Upper lobe of left lung (tissue), 6 donors: ENCODE measurements at regions not wholly inside any gene's neighbourhood (a gene's known extent, or its start where the extent isn't known, plus 50 kb on each side); places are given as distances from the start of the nearest gene placed in this dataset.

Source experiments
- ATAC-seq, 2 donors: fragments of 200-7000 bp; cut with Tn5 transposase; one replicate each; pipeline ENCODE4 v1.9.1; 2022; ENCODE audit warnings: mild to moderate bottlenecking in 2 of 2, moderate library complexity in 2 of 2; ENCODE audit not compliant: low FRiP score in 2 of 2
- DNase-seq, 2 donors: peaks; one replicate each; pipeline ENCODE4 v3.0.0-alpha.2; 2019 to 2020
- H3K27ac ChIP-seq, 4 donors: fragments of 200-600 bp; sonication (generic); one replicate each; pipeline ENCODE4 v1.5.1; 2016 to 2019
- H3K27me3 ChIP-seq, 4 donors: fragments of 200-600 bp; sonication (generic); one replicate each; pipeline ENCODE4 v1.5.1; 2017 to 2019
- H3K36me3 ChIP-seq, 4 donors: fragments of 200-600 bp; sonication (generic); one replicate each; pipeline ENCODE4 v1.5.1; 2016 to 2019
- H3K4me1 ChIP-seq, 4 donors: fragments of 200-600 bp; sonication (generic); one replicate each; pipeline ENCODE4 v1.5.1; 2018 to 2019
- H3K4me3 ChIP-seq, 4 donors: fragments of 200-600 bp; sonication (generic); one replicate each; pipeline ENCODE4 v1.5.1; 2017 to 2019; ENCODE audit warnings: mild to moderate bottlenecking in 2 of 4, moderate library complexity in 1 of 4
- H3K9me3 ChIP-seq, 4 donors: fragments of 200-600 bp; sonication (generic); one replicate each; pipeline ENCODE4 v1.5.1; 2018 to 2019
- EP300 ChIP-seq, 4 donors: sonication (generic); formaldehyde crosslinking; IDR thresholded peaks; one replicate each; pipeline ENCODE4 v1.5.1; 2017; ENCODE audit warnings: antibody characterized with exemption in 4 of 4, control low read depth in 2 of 4
- POLR2A ChIP-seq, 4 donors: fragments of 450-650 bp; IDR thresholded peaks; one replicate each; pipeline ENCODE4 v1.5.1; 2016 to 2017; ENCODE audit warnings: antibody characterized with exemption in 4 of 4, mild to moderate bottlenecking in 2 of 4
- POLR2AphosphoS5 ChIP-seq, 2 donors: sonication (generic); formaldehyde crosslinking; IDR thresholded peaks; one replicate each; pipeline ENCODE4 v1.5.1; 2017; ENCODE audit warnings: antibody characterized with exemption in 2 of 2
- WGBS, 2 donors: methylation state at CpG; one replicate each; pipeline ENCODE4 v1.1.5; 2017 to 2018; 5-methylcytosine and 5-hydroxymethylcytosine counted together
- TF ChIP-seq, protein P1 (sequence below), 6 experiments: fragments of 450-650 bp in 4 of 6; fragments of 200-600 bp in 2 of 6; sonication (generic) in 2 of 6; IDR thresholded peaks; one replicate each; pipeline ENCODE4 v1.5.1; 2016 to 2019; ENCODE audit warnings: antibody characterized with exemption in 6 of 6
- donor health status: DM: no; HTN: no; CAD: no; lungs with moderate emphysema.
- donor health status: DM: no; HTN: yes; CAD: no; lungs with severe emphysema.

DNA sequence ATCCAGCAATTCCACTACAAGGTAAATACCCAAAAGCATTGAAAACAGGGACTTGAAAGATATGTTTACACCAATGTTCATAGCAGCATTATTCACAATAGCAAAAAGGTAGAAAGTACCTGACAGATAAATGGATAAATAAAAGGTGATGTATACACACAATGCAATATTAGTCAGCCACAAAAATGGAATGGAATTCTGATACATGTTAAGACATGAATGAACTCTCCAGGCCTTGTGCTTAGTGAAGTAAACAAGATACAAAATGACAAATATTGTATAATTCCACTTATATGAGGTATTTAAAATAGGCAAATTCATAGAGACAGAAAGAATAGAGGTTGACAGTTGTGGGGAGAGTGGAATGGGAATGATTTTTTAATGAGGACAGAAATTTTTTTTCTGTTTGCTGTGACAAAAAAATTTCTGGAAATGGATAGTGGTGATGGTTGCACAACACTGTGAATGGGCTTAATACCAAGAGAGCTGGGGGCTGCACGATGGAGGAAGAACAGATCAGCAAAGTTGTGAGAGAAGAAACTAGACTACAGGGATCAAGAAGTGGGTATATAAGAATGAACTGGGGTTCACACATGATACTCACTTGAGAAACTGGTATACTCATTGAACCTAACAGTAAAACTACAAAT lies 137.2 kb downstream of the MZT1 start:
- no peak for ATAC-seq
- no peaks in the 10 kb centered on the region for H3K36me3 ChIP-seq
- no peak for DNase-seq
- H3K9me3 ChIP-seq, result no peaks in the 10 kb centered on the region
- H3K4me3 ChIP-seq, result no peak overlapping the region
- WGBS, 2 donors, result 74 to 82% methylated on average over 1 of the region's 1 CpG
- TF ChIP-seq EP300 (IDR thresholded peaks at IDR 0.05), result no peak
- TF ChIP-seq, protein P1, sequence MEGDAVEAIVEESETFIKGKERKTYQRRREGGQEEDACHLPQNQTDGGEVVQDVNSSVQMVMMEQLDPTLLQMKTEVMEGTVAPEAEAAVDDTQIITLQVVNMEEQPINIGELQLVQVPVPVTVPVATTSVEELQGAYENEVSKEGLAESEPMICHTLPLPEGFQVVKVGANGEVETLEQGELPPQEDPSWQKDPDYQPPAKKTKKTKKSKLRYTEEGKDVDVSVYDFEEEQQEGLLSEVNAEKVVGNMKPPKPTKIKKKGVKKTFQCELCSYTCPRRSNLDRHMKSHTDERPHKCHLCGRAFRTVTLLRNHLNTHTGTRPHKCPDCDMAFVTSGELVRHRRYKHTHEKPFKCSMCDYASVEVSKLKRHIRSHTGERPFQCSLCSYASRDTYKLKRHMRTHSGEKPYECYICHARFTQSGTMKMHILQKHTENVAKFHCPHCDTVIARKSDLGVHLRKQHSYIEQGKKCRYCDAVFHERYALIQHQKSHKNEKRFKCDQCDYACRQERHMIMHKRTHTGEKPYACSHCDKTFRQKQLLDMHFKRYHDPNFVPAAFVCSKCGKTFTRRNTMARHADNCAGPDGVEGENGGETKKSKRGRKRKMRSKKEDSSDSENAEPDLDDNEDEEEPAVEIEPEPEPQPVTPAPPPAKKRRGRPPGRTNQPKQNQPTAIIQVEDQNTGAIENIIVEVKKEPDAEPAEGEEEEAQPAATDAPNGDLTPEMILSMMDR (IDR thresholded peaks at IDR 0.05), result no peak
- no peaks in the 10 kb centered on the region for H3K27me3 ChIP-seq
- H3K27ac ChIP-seq, result no peak overlapping the region
- no peaks in the 10 kb centered on the region for H3K4me1 ChIP-seq

DNA sequence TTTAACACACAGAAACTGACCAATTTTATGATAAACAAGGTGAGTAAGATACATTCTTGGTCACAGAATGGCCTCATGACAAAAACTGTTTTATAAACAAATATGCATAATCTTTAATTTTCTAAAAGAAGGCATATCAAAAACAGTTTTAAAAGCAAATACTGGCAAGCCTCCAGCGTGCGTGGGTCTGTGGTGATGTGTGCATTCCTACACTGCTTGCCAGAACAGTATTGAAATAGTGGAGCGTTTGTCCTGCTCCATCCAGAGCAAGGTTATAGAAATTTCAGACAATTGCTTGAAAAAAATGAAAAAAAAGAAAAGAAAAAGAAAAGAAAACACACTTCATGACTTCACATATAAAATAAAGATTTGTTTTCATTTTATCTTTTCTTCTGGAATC lies 140.9 kb downstream of the MZT1 start:
- H3K27me3 ChIP-seq, result no peaks in the 10 kb centered on the region
- no peak overlapping the region for H3K4me3 ChIP-seq
- 43 to 64% methylated on average over 3 of the region's 3 CpGs for WGBS, 2 donors
- H3K36me3 ChIP-seq, result no peaks in the 10 kb centered on the region
- ATAC-seq, result no peak
- DNase-seq, result no peak
- no peaks in the 10 kb centered on the region for H3K9me3 ChIP-seq
- H3K27ac ChIP-seq, result no peak overlapping the region
- TF ChIP-seq, protein P1 (IDR thresholded peaks at IDR 0.05), result no peak
- TF ChIP-seq POLR2A (IDR thresholded peaks at IDR 0.05) (no peak), POLR2AphosphoS5 (IDR thresholded peaks at IDR 0.05) (no peak), EP300 (IDR thresholded peaks at IDR 0.05) (no peak)
- no peaks in the 10 kb centered on the region for H3K4me1 ChIP-seq

DNA sequence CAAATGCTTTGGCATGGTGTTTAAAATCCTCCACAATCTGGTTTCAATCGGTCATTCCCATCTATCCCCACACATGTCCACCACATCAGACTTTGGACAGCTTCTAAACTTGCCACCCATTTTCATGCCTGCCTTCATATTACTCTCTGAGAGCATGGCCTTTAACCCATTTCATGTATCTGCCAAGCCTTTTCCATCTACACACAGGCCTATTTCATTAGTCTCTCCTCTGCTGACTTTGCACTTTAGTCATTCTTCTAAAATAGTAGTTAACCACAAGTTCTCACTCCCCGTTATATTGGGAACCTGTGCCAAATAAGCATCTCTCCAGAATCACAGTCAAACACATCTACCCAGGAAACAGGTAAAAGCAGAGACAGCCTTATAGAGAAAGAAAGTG lies 142.2 kb downstream of the MZT1 start:
- WGBS, 2 donors, result 64 to 70% methylated on average over 2 of the region's 2 CpGs
- no peak for ATAC-seq
- Histone ChIP-seq H3K4me3 (no peak overlapping the region), H3K27ac (no peak overlapping the region), H3K36me3 (no peaks in the 10 kb centered on the region), H3K27me3 (no peaks in the 10 kb centered on the region), H3K4me1 (no peaks in the 10 kb centered on the region), H3K9me3 (no peaks in the 10 kb centered on the region)
- TF ChIP-seq, protein P1 (IDR thresholded peaks at IDR 0.05), result no peak
- no peak for TF ChIP-seq EP300 (IDR thresholded peaks at IDR 0.05)
- TF ChIP-seq POLR2AphosphoS5 (IDR thresholded peaks at IDR 0.05), result no peak
- TF ChIP-seq POLR2A (IDR thresholded peaks at IDR 0.05), result no peak
- no peak for DNase-seq

DNA sequence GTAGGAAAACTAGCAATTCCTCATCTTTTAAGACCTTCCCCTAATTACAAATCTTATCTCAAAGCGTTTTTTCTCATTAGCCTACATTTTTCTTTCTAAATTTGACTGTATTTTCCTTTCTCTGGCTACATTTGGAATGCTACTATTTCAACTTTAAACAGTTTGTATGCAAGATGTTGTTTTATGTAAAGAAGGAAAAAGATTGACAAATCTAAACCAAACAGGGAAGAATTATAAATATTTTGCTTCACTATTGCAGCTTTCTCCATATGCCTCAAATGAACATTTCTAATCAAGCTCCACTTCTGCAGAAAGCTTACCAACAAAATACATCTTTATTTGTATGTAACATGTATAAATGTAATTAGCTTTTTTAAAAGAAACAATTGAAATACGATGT lies 156.2 kb downstream of the MZT1 start:
- Histone ChIP-seq H3K4me3 (no peak overlapping the region), H3K36me3 (no peaks in the 10 kb centered on the region), H3K4me1 (no peaks in the 10 kb centered on the region), H3K27ac (no peak overlapping the region), H3K27me3 (no peaks in the 10 kb centered on the region), H3K9me3 (peaks cover 0 to 5% (median 1%) of the 10 kb centered on the region in 4 donors)
- DNase-seq, result no peak
- ATAC-seq, result no peak
- WGBS, 2 donors, result 49 to 58% methylated on average over 2 of the region's 2 CpGs
- no peak for TF ChIP-seq POLR2AphosphoS5 (IDR thresholded peaks at IDR 0.05)

DNA sequence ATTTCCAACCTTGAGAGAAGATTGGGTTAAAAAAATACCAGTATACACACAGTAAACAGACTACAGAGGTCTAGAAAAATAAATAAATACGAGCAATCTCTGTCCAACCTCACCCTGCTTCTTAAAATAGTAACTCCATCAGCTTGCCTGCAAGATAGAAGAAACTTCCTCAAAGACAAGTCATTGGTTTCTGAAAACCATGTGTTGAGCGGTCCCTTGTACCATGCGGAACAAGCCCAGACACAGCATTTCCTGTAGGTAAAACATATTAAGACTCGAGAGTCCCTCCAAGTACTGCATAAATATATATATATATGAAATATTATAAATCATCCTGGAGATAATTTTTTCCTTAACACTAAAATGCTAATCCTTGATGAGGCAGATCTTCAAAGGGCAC lies 157.4 kb downstream of the MZT1 start:
- DNase-seq (no peak), ATAC-seq (no peak)
- no peaks in the 10 kb centered on the region for H3K36me3 ChIP-seq
- H3K4me1 ChIP-seq, result no peaks in the 10 kb centered on the region
- no peaks in the 10 kb centered on the region for H3K9me3 ChIP-seq
- 40 to 41% methylated on average over 4 of the region's 4 CpGs for WGBS, 2 donors
- H3K27me3 ChIP-seq, result no peaks in the 10 kb centered on the region
- no peak overlapping the region for H3K4me3 ChIP-seq
- H3K27ac ChIP-seq, result no peak overlapping the region
- TF ChIP-seq EP300 (IDR thresholded peaks at IDR 0.05), result no peak
- TF ChIP-seq POLR2A (IDR thresholded peaks at IDR 0.05), result no peak
- TF ChIP-seq, protein P1 (IDR thresholded peaks at IDR 0.05), result no peak
- no peak for TF ChIP-seq POLR2AphosphoS5 (IDR thresholded peaks at IDR 0.05)
